NCI-H2171 treated with DMSO at 0.1 percent for 48 hours (cell line): ENCODE measurements at regions not wholly inside any gene's neighbourhood (a gene's known extent, or its start where the extent isn't known, plus 50 kb on each side); places are given as distances from the start of the nearest gene placed in this dataset.
"Not testable (repeated sequence)": the region's sequence is repeated elsewhere in the genome, so short reads cannot be mapped to it uniquely, and the experiment has no call there.

Source experiments
- DNase-seq: peaks from one replicate; lab custom pipeline; 2025; lab: John Stamatoyannopoulos, UW

- no peak for DNase-seq
These were observed 153.2 kb upstream of the FGF10 start for GRCh38 chr5:44542470-44542869.

- no peak for DNase-seq
These were observed 150.3 kb upstream of the FGF10 start for GRCh38 chr5:44539602-44539919.

DNA sequence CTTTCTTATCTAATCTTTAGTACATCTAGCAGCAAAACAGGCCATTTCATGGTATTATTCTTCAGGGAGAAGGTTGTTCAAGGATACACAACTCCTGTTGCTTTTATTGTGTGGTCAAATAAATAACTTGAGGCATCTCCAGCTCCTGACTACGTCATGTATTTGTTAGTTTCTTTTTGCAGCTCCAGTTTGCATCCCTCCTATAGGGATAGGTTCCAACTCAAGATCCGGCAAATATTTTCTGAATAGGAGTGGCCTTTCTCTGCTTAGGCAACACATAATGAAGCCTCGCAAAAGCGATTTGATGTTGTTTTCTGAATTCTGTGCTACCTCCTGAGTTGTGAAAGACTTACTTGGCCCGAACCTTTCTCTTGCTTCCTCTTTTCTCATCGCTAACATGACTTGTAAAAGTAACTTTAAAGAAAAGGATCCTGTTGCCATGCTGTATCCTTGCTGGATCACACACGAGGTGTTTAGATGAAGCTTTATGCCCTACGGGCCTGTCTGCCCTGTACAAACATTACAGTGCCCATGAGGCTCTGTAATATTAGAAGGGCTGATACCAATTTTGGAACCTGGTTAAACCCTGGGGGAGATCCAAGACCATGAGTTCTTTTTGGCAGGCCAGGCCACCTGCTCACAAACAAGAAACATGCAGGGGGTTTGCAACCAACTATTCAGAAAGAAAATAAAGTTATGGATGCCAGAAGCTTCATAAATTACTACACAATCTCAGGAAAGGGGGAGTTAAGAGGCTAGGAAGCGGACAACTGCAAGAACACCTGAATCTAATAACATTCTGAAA lies 149.8 kb upstream of the FGF10 start:
- DNase-seq: no peak

GRCh38 chr5:44536650-44537260 lies 147.5 kb upstream of the FGF10 start:
- DNase-seq: peak; percentile 8

DNA sequence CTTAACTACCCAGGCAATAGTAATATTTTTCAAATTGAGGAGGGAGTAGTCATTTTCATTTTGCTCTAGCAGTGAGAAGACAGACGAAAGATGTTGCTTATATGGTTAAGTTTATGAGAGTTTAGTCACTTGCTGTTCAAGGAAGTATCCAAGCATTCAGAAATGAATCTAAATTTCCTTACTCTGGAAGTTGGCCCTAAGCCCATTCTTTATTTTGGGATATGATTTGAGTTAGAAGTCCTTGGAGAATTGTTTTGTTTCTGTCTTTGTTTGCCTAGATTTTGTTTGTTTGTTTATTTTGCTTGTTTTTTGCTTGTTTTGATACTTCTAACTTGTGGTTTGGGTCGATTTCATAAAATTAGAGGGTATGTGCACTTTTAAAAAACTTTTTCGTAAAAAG lies 146.4 kb upstream of the FGF10 start:
- no peak for DNase-seq

- no peak for DNase-seq
These were observed 143.8 kb upstream of the FGF10 start for GRCh38 chr5:44532981-44533380.

GRCh38 chr5:44531756-44532155 lies 142.5 kb upstream of the FGF10 start:
- not testable (repeated sequence) for DNase-seq

DNA sequence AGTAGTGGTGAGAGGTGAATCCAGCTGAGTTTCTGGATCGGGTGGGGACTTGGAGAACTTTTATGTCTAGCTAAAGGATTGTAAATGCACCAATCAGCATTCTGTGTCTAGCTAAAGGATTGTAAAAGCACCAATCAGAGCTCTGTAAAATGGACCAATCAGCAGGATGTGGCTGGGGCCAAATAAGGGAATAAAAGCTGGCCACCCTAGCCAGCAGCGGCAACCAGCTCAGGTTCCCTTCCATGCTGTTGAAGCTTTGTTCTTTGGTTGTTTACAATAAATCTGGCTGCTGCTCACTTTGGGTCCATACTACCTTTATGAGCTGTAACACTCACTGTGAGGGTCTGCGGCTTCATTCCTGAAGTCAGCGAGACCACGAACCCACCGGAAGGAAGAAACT lies 141.6 kb upstream of the FGF10 start:
- not testable (repeated sequence) for DNase-seq

GRCh38 chr5:44511596-44511995 lies 122.4 kb upstream of the FGF10 start:
- no peak for DNase-seq

DNA sequence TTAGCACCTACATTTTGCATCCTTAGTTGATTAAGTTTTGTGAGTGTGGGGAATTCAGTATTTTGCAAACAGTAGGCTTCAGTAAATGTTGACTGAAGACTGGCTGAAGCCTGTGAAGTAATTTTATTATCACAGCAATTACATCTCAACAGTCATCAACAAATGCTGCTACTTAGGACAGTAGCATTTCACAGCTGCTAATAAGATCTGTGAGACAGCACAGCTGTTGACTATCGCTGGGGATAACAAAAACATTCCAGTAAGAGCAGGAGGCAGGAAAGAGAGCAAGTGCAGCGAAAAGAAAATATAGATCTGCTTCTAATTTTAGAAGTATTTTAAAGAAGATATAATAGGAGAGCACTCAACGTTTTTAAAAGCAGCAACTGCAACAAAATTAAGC lies 117.3 kb upstream of the FGF10 start:
- DNase-seq: peak; percentile 19

DNA sequence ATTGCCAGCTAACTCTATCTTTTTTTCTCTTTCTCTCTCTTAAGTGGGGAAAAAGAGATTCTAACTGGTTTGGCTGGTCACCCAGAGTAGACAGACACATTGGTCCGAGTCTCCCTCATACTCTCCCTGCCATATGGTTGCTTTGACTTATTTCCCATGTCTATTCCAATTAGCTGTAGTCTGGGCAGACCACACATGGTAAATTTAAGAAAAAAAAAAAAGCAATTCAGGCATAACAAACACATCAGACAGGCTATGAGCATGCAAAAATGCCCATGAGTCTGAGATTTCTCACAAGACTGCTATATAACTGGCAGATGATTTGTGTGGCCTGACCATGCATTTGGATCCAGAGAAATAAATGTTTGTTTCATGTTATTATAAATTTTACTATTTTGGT lies 110.2 kb upstream of the FGF10 start:
- no peak for DNase-seq

GRCh38 chr5:44497606-44498005 lies 108.4 kb upstream of the FGF10 start:
- DNase-seq: no peak

DNA sequence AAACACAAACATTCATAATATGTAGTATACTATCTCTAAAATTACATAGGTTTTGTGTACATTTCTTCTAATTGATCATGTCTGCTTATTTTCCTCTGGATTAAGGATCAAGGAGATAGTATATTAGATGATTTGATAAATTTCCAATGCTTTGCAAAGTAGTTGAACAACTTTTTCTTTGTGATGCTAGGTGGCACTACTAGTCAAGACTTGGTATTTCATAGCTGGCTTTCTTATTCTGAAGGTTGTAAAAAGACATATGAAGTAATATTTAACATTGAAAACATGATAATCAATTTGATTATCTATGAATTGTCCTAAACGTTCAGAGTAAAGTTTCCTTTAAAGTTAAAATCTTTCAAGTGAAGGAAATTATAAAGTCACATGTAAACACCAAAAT lies 106.1 kb upstream of the FGF10 start:
- no peak for DNase-seq

GRCh38 chr5:44489759-44490158 lies 100.5 kb upstream of the FGF10 start:
- no peak for DNase-seq

GRCh38 chr5:44486591-44486990 lies 97.4 kb upstream of the FGF10 start:
- DNase-seq: no peak

- DNase-seq: no peak
These were observed 64.8 kb upstream of the FGF10 start for GRCh38 chr5:44454002-44454401.

GRCh38 chr5:44446399-44446798 lies 57.2 kb upstream of the FGF10 start:
- DNase-seq: no peak

DNA sequence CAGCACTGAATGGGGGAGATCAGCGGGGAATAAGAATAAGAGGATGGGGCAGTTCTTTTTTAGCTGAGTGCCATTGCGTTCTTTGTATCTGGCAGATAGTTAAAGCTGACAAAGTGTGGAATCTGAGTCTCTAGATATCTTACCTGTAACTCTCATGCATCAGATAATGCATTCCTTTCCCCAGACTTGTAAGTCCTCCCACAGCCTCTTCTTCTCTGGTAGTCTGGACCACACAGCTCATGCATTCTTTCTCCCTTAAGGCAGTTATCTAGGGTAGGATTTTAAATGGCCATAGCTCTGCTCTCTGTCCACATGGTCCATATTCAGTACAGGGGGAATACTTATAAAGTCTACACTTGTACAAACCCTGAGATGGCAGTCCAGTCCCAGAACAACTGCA lies 54.0 kb upstream of the FGF10 start:
- no peak for DNase-seq

- no peak for DNase-seq
These were observed 52.2 kb upstream of the FGF10 start for GRCh38 chr5:44441460-44441859.

GRCh38 chr5:44440186-44440585 lies 51.0 kb upstream of the FGF10 start:
- DNase-seq: no peak
